Left kidney (tissue), 1 donor: ENCODE measurements at regions not wholly inside any gene's neighbourhood (a gene's known extent, or its start where the extent isn't known, plus 50 kb on each side); places are given as distances from the start of the nearest gene placed in this dataset.
"Not testable (repeated sequence)": the region's sequence is repeated elsewhere in the genome, so short reads cannot be mapped to it uniquely, and the experiment has no call there.

Experiments
- DNase-seq: peaks from one replicate; pipeline ENCODE4 v3.0.0-alpha.2; 2013

GRCh38 chr2:47728551-47728950 is 54.4 kb upstream of the MSH6 start:
- DNase-seq = no peak

DNA sequence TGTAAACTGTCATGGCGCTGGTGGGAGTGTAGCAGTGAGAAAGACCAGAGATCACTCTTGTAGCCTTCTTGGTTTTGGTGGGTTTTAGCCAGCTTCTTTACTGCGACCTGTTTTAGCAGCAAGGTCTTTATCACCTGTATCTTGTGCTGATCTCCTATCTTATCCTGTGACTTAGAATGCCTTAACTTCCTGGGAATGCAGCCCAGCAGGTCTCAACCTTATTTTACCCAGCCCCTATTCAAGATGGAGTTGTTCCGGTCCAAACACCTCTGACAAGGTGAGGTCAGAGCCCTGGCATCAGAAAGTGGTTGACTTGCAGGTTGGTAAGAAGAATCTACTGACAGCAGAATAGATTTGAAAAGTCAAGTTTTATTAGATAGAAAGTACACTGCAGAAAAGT is 55.0 kb upstream of the MSH6 start:
- no peak for DNase-seq

DNA sequence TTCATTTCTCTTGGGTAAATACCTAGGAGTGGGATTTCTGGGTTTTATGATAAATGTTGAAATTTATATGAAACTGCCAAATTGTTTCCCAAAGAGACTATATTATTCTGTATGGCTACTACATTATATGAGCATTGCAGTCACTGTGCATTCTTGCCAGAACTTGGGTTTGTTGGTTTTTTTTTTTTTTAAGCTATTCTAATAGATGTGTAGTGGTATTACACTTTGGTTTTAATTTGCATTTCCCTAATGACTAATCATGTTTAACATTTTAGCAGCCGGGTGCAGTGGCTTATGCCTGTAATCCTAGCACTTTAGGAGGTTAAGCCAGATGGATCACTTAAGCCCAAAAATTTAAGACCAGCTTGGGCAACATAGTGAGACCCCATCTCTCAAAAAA is 56.0 kb upstream of the MSH6 start:
- DNase-seq = not testable (repeated sequence)

- no peak for DNase-seq
These were observed 57.1 kb upstream of the MSH6 start for GRCh38 chr2:47725808-47726207.

DNA sequence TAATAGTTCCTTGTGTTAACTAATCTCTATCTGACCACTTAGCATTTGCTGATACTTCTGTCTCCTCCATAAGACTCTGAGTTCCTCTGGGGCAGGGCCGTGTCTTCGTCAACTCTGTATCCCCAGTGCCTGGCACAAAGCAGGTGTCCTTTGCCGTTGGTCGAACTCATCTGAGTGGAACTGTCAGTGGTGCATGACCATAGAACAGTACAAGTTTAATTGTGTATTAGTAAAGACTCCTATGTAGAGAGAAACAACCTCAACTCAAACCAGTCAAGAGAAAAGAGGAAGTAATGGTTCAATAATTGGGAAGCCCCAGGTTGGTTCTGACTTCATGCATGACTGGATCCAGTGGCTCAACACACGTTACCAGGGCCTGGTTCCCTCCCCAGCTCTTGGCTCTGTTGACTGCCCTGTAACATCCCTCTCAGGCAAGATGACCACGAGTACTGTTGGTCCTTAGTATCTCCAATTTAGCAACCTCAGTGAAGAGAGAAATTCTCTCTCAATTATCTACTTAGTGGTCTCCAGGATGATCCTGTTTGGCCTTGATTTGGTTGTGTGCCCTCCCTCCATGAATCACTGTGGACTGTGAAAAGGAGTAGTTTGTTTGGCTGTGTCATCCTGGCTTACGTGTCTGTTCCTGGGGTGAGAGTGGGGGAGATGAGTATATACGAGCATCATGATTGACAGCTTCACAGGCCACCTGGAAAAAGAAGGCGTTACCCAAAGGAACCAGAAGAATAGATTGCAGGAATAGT is 58.5 kb upstream of the MSH6 start:
- peak; percentile 5 for DNase-seq

- no peak for DNase-seq
These were observed 61.6 kb upstream of the MSH6 start for GRCh38 chr2:47721296-47721695.

DNA sequence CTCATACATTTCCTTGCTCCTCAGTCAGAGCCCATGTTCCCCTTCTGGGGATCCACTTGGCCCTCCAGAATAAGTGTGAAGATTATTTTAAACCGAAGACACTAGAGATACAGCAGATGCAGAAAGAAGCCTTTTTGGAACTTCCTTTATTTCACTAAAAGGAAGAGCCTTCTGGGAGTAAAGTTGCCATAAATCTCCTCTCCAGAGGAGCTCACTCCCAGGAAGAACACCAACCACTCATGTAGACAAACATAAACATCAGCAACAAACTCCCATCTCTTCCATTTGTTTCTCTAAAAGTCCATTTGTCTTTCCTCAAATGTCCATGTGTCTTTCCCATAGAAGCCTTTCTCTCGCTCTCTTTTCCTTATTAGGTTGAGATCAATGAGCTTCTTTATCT is 62.4 kb upstream of the MSH6 start:
- DNase-seq = peak; percentile 25

- DNase-seq = no peak
These were observed 62.9 kb upstream of the MSH6 start for GRCh38 chr2:47720036-47720435.

- DNase-seq = no peak
These were observed 63.8 kb upstream of the MSH6 start for GRCh38 chr2:47719099-47719498.

GRCh38 chr2:47716307-47716706 is 66.6 kb upstream of the MSH6 start:
- DNase-seq = not testable (repeated sequence)

DNA sequence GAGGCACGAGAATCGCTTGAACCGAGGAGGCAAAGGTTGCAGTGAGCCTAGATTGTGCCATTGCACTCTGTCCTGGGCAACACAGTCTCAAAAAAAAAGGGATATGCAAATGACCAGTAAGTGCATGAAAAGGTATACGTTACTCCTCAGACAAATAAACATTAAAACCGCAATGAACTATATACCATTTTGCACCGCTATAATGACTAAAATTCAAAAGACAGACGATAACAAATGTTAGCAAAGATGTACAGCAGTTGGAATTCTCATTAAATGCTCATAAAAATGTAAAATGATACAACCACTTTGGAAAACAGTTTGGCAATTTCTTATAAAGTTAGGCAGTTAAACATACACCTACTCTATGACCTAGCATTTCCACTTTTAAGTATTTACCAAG is 67.4 kb upstream of the MSH6 start:
- no peak for DNase-seq

- DNase-seq = no peak
These were observed 74.0 kb upstream of the MSH6 start for GRCh38 chr2:47708801-47709499.

- no peak for DNase-seq
These were observed 78.7 kb upstream of the MSH6 start for GRCh38 chr2:47704287-47704686.

- DNase-seq = no peak
These were observed 83.3 kb upstream of the MSH6 start for GRCh38 chr2:47699533-47700215.

DNA sequence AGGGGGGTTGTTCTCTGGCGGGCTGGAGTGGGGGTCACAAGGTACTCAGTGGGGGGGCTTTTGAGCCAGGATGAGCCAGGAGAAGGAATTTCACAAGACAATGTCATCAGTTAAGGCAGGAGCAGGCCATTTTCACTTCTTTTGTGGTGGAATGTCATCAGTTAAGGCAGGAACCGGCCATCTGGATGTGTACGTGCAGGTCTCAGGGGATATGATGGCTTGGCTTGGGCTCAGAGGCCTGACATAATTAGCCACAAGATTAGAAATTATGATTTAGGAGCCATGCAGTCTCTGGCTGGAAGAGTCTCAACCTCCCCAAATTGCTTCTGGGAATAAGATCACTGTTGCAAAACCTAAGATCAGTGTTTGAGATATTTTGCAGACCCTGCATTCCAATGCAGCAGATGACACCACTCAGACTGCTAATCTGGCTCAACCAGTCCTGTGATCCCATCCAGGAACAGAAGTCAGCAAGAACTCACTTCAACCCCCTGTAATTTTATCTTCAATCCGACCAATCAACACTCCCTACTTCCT is 84.4 kb upstream of the MSH6 start:
- DNase-seq = not testable (repeated sequence)

- DNase-seq = not testable (repeated sequence)
These were observed 85.1 kb upstream of the MSH6 start for GRCh38 chr2:47697681-47698435.

- no peak for DNase-seq
These were observed 85.8 kb upstream of the MSH6 start for GRCh38 chr2:47697000-47697601.

DNA sequence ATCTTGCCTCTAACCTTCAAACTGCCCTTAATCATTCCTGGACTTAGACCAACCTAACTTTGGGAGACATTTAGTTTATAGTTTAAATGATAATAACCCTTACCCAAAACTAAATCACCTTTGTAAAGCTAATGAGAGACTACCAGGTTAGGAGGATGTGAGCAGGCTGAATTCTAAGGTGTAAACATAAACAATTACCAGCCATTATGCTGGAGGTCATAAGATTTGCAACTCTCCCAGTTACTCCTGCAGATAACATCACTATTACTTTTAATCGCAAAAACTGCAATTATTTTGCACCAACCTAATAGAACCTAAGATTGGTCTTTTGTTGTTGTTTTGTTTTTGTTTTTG is 86.5 kb upstream of the MSH6 start:
- no peak for DNase-seq

GRCh38 chr2:47695800-47696477 is 87.0 kb upstream of the MSH6 start:
- no peak for DNase-seq

- not testable (repeated sequence) for DNase-seq
These were observed 88.5 kb upstream of the MSH6 start for GRCh38 chr2:47694451-47694850.

GRCh38 chr2:47690706-47691325 is 92.1 kb upstream of the MSH6 start:
- DNase-seq = not testable (repeated sequence)
